Activated naive CD4-positive, alpha-beta T cell treated with anti-CD3 and anti-CD28 coated beads, Interleukin-2, amount 50 U/mL, for 16 hours (primary cell): ENCODE measurements at regions not wholly inside any gene's neighbourhood (a gene's known extent, or its start where the extent isn't known, plus 50 kb on each side); places are given as distances from the start of the nearest gene placed in this dataset.
"Not testable (repeated sequence)": the region's sequence is repeated elsewhere in the genome, so short reads cannot be mapped to it uniquely, and the experiment has no call there.

ENCODE experiments used
- DNase-seq: peaks from one replicate; pipeline ENCODE4 v3.0.0-alpha.2; 2020

DNA sequence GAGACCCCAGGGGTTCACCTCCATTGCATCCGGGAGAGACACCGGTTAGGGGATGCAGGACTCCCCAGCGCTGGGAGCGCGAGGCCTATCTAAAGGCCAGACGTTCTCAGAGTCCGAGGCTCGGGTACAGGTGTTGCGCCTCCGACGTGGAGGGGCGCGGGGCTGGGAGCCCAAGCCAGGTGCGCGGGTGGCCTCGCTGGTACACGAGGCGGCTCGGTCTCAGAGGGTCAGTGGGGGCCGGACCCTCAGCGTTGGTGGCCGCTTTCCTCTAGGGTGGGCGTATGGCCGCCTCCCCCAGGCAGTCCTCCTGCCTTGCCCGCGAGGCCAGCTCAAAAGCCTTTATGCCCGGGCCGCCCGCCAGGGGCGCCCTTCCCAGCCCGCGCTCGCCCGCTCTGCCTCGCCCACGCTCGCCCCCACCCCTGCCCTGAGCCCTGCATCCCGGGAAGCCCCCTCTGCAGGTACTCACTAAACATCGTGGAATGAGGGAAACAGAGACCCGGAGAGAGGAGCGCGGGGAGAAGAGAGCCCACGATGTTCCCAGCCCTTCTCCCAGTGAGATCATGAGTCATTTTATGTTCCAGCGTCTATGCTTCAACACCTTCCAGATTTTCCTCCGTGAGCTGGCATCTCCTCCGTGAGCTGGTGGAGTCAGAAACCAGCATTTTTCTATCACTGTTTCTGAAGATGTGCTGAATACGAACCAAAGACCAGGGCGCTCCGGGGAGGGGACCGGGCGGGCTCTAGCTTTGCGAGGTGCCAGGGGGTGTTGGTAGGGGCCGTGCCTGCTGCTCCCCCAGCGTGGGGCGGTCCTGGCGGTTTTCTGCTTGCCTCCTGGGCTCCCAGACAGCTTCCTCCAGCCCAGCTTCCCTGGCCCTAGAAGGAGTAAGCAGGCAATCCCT is 73.8 kb downstream of the DIO3 start:
- no peak for DNase-seq

DNA sequence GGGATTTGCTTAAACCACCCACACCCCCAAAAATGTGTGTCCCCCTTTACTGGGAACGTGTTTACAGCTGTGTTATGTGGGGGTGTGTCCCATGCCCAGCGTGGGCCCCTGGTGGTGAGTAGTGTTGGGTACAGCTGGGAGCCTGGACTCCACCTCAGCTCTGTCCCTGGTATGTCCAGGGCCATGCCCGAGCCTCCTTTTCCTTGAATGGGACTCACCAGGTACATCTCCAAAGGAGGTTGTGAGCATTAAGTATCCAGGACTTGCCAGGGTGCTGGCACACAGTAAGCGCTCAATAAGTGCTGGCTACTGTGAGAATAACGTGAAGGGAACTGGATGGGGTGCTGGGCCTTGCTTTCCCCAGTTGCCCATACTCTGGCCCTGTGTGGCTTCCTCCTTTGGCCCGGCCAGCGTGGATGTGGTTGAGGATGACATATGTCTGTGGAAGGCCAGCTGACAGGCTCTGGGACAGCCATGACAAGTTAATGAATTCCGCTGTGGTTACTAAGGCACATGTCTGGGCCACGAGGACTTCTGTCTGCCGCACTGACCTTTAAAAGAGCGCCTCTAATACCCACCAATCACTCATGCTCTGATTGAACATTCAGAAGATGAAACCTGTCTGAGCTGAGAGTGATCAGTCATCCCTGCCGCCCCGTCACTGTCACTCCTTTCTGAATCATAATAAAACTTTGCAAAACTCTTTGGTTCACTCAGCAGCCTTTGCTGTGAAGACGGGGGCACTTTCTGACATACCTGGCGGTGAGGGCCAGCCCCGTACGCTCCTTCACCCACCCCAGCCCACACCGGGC is 74.7 kb downstream of the DIO3 start:
- DNase-seq = no peak

GRCh38 chr14:101639241-101639833 is 78.0 kb downstream of the DIO3 start:
- DNase-seq = no peak

GRCh38 chr14:101643651-101644050 is 82.4 kb downstream of the DIO3 start:
- no peak for DNase-seq

DNA sequence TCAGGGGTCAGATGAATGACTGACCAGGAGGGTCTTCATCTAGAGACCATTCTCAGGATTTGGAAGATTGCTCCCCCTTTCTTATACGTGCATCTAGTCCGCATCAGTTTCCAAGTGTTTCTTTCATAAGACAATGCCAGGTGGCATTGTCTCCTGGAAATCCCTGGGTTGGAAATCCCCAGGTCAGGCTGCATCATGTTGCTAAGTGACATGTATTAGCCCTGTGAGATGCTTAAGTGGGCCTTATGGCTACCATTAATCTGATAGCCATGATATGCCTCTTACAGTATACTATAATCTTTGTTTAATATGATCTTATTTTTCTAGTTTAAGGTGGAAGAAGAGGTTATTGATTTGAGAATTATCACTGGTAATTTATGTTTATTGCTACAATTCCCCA is 92.8 kb downstream of the DIO3 start:
- DNase-seq = no peak

- no peak for DNase-seq
These were observed 96.1 kb downstream of the DIO3 start for GRCh38 chr14:101657372-101657771.

DNA sequence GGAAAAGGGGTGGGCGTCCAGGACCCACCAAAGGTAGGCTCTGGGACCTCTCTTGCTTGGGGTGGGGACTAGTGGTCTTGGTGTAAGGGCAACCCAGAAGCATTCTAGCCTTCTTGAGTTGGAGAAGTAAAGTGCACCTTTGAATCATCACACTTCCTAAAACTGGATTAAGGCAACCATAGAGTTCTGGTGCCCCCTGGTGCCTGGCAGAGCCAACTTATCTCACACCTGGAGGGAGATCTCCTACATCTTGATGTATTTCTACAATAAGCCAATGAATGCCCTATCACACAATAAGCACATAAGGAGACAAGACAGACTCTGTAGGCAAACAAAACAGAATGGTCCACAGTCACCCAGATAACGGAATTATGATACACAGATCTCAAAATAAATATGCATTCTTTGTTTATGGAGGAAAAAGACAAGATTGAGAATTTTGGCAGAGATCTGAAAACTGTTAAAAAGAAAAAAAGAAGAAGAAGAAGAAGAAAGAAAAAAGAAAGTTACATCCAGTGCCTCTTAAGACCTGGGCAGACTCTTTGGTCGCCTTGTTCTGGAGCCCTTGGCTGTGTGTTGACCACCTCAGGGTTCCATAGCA is 95.9 kb upstream of the PPP2R5C start:
- DNase-seq = peak; percentile 37

DNA sequence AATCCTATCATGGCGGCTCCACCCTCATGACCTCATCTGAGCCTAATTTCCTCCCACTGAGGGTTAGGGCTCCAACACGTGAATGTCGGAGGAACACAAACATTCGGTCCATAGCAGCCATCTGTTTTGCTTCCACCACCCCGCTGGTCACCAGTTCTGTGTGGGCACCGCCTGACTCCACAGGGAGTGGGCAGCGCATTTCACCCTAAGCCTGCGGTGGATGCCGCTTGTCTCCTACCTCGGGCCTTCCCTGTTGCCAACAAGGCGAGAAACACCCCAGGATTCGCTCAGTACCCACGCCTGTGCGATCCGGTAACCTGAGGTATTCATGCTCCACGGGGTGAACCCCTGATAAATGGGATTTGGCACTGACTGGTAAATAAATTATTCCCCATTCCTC is 95.2 kb upstream of the PPP2R5C start:
- DNase-seq = no peak

DNA sequence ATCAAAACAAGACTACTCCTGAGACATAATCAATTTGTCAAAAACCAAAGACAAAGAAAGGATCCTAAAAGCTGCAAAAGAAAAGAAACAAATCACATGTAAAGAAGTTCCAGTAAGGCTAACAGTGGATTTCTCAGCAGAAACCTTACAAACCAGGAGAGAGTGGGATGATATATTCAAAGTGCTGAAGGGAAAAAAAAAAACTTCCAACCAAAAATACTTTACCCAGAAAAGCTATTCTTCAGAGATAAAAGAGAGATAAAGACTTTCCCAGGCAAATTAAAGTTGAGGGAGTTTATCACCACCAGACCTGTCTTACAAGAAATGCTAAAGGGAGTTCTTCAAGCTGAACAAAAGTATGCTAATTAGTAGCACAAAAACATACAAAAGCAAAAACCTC is 91.9 kb upstream of the PPP2R5C start:
- no peak for DNase-seq

DNA sequence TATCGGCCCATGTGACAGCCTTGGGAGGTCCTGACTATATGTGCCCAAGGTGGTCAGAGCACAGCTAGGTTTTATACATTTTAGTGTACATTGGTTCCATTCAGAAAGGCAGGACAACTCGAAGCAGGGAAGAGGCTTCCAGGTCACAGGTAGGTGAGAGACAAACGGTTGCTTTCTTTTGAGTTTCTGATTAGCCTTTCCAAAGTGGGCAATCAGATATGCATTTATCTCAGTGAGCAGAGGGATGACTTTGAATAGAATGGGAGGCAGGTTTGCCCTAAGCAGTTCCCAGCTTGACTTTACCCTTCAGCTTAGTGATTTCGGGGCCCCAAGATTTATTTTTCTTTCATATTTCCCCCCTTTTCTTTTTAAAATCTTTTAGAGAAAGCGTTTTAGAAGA is 87.6 kb upstream of the PPP2R5C start:
- no peak for DNase-seq

GRCh38 chr14:101675835-101676234 is 85.7 kb upstream of the PPP2R5C start:
- DNase-seq = not testable (repeated sequence)

GRCh38 chr14:101677912-101678327 is 83.6 kb upstream of the PPP2R5C start:
- not testable (repeated sequence) for DNase-seq

DNA sequence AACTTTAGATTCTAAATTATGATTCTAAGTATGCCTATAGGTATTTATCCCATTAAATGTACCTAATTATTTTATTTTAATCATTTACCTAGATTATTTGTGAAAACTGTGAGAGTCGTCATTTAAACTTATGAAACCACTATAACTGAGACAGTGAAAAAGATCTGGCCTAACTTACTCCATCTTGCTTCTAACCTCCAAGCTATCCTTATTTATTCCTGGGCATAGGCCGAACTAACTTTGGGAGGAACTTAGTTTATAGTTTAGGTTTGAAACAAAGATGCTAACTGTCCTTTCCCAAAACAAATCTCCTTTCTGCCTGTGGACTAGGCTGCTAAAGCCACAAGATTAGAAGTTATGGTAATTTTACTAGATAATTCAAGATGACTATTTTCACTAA is 79.7 kb upstream of the PPP2R5C start:
- DNase-seq = no peak

- DNase-seq = no peak
These were observed 78.1 kb upstream of the PPP2R5C start for GRCh38 chr14:101683365-101683764.

DNA sequence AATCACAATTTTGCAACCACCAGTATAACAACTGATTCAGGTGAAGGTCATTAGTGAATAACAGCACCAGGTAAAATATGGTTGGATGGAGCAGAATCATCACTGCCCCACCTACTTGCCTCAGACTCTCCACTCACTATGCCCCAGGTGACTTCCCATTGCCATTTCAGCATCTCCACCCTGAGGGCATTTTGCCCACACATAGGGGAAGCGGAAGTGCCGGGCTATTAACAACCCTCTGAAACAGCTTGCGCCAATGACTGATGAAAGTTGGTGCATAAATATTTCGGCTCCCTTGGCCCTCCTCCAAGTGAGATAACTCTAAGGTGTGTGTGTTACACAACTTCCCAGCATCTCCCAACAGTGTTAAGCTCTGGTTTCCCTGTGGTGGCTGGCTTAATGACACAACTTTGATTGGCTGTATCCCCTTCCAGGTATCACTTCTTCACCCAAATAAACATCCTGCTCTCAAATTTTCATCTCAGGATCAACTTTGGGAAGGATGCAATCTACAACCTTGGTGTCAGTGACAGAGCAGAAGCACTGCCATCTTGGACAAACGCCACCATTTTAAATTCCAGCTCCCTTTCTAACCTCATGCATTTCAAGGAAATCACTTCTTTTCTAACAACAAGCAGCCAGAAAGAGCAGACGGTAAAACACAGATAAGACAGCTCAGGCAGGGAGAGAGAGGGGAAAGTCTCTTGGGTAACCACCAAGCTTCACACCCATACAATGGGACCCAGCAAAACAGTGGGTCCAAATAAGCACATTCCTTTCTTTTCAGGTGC is 73.6 kb upstream of the PPP2R5C start:
- DNase-seq = no peak

DNA sequence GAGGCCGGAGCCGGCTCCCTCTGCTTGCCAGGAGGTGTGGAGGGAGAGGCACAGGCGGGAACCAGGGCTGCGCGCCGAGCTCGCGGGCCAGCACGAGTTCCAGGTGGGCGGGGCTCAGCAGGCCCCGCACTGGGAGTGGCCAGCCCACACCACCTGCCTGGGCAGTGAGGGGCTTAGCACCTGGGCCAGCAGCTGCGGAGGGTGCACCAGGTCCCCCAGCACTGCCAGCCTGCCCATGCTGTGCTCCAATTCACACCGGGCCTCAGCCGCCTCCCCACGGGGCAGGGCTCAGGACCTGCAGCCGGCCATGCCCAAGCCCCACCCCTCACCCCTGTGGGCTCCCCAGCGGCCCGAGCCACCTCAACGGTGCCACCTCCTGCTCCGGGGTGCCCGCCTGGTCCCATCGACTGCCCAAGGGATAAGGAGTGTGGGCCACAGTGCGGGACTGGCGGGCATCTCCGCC is 72.4 kb upstream of the PPP2R5C start:
- DNase-seq = no peak

GRCh38 chr14:101689966-101690365 is 71.5 kb upstream of the PPP2R5C start:
- DNase-seq = not testable (repeated sequence)

DNA sequence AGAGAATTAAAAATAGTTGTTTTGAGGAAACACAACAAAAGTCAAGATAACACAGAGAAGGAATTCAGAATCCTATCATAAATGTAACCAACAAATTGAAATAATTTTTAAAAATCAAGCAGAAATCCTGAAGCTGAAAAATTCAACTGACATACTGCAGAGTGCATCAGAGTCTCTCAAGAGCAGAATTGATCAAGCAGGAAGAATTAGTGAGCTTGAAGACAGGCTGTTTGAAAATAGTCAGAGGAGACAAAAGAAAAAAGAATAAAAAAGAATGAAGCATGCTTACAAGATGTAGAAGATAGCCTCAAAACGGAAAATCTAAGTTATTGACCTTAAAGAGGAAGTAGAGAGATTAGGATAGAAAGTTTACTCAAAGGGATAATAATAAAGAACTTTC is 65.8 kb upstream of the PPP2R5C start:
- DNase-seq = no peak

DNA sequence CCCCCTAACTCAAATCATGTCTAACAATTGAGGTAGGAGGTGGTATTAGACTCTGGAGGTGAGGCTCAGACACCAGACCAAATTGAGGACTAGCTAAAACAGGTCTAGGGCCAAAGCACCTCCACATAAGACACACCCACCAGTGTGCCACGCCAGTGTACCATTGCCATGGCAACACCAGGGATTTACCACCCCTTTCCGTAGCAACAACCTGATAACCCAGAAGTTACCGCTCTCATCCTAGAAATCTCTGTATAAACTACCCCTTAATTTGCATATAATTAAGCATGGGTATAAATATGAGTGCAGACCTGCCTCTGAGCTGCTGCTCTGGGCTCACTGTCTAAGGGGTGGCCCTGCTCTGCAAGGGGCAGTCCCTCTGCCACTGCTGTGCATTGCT is 57.4 kb upstream of the PPP2R5C start:
- no peak for DNase-seq

DNA sequence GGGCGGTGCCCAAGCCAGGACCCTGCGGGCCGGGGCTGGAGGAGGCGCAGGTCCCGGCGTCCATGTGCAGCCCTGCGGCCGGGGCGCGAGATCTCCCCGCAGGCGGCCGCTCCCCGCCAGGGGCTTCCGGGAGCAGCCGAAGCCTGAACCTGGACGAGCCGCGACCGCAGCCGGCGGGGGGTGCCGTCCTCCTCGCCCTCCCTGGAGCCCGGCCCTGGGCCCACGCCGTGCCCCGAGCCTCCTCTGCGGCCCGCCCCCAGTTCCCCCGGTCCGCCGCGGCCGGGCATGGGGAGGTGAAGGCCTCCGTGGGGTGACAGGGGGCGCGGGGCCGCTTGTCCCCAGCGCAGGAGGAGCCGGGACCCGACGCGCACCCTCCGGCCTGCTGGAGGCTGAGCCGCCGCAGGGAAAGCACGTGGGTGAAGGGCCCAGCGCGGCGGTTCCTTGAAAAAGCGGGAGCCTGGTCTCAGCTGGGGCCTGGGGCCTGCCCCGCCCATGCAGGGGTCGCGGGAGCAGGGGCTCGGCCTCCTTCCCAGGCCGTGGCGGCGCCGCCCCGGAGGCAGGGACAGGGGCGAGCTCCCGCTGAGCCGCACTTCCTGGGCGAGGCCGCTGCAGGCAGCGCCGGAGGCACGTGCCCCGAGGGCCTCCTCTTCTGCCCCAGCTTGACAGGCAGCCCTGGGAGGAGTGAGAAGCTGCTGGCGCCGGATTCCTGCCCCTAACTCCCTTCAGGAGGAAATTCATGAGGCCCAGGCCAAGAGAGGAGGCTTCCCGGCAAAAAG is 55.6 kb upstream of the PPP2R5C start:
- DNase-seq = peak; percentile 68

GRCh38 chr14:101706509-101707067 is 54.9 kb upstream of the PPP2R5C start:
- no peak for DNase-seq
